ENCODE measurements at regions not wholly inside any gene's neighbourhood (a gene's known extent, or its start where the extent isn't known, plus 50 kb on each side); places are given as distances from the start of the nearest gene placed in this dataset.

DNA sequence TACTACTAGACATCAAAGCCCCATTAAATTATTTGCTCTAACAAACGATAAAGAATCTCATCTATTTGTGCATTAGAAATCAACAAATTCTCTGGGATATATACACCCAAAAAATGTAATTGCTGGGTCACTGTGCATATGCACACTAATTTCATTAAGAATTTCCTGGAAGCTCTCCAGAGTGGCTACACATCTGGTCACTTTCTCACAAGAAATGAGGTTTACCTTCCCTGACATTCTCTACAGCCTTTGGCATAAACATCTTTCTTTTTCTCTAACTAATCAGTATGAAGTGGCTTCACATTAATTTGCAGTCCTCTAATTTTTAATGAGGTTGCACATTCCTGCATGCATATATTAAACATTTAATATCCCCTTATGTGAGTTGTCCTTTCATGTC lies 150.8 kb upstream of the ANO5 start:
- Histone ChIP-seq H3K27me3 (ENCODE audit: insufficient read depth) (no peaks in the 10 kb centered on the region), H3F3A (replicated peaks; ENCODE audit: insufficient read depth) (no peaks in the 10 kb centered on the region), H3K9me2 (no peaks in the 10 kb centered on the region), H3K36me3 (replicated peaks in 1 of 2; ENCODE audit: control insufficient read depth in 1 of 2, insufficient read depth in 2 of 2, low read length in 1 of 2) (no peaks in the 10 kb centered on the region), H3K4me2 (no peak overlapping the region), H3K9me3 (no peaks in the 10 kb centered on the region), H3K27ac (ENCODE audit: low read depth in 2 of 2, low read length in 1 of 2) (no peak overlapping the region), H4K20me1 (ENCODE audit: insufficient read depth) (no peaks in the 10 kb centered on the region), H3K9ac (no peak overlapping the region), H3K4me1 (ENCODE audit: control insufficient read depth in 1 of 2, insufficient read depth in 2 of 2, low read depth in 1 of 2, low read length in 1 of 2) (no peaks in the 10 kb centered on the region), H3K79me2 (ENCODE audit: insufficient read depth) (no peaks in the 10 kb centered on the region), H3K4me3 (ENCODE audit: low read depth in 2 of 2, low read length in 1 of 2) (no peak overlapping the region), H2AFZ (ENCODE audit: low read depth) (no peak overlapping the region)
- POLR2A ChIA-PET: no interaction called here
- CTCF ChIA-PET: interaction anchor here (0.9 kb wide), 1 partner anchor 9 kb away, joined by 3 read pairs; no protein-coding TSS in a partner anchor
- no peak for DNase-seq
- 31% methylated on average over 1 of the region's 1 CpG for WGBS (ENCODE audit: low lambda C conversion rate)
- TF ChIP-seq, protein P1, sequence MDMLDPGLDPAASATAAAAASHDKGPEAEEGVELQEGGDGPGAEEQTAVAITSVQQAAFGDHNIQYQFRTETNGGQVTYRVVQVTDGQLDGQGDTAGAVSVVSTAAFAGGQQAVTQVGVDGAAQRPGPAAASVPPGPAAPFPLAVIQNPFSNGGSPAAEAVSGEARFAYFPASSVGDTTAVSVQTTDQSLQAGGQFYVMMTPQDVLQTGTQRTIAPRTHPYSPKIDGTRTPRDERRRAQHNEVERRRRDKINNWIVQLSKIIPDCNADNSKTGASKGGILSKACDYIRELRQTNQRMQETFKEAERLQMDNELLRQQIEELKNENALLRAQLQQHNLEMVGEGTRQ (IDR thresholded peaks at IDR 0.05; ENCODE audit: borderline replicate concordance, low read depth, low read length): no peak
- TF ChIP-seq GABPA (IDR thresholded peaks at IDR 0.05; ENCODE audit: low read depth) (no peak), YY1 (IDR thresholded peaks at IDR 0.05; ENCODE audit: low read depth) (no peak), RXRA (IDR thresholded peaks at IDR 0.05; ENCODE audit: borderline replicate concordance, low read depth) (no peak), FOXM1 (IDR thresholded peaks at IDR 0.05; ENCODE audit: low read depth) (no peak), MEF2A (IDR thresholded peaks at IDR 0.05; ENCODE audit: borderline replicate concordance, low read depth) (no peak), RAD21 (IDR thresholded peaks at IDR 0.05; ENCODE audit: low read length) (no peak), NRF1 (IDR thresholded peaks at IDR 0.05; ENCODE audit: low read depth, low read length) (no peak), RCOR1 (IDR thresholded peaks at IDR 0.05; ENCODE audit: low read length) (no peak), FOSL2 (IDR thresholded peaks at IDR 0.05; ENCODE audit: borderline replicate concordance, low read depth) (no peak), FOXJ3 (CRISPR knock-in tag; IDR thresholded peaks at IDR 0.05) (no peak), JUND (IDR thresholded peaks at IDR 0.05) (no peak), TAF1 (IDR thresholded peaks at IDR 0.05; ENCODE audit: borderline replicate concordance, low read depth, low read length) (no peak), CHD2 (IDR thresholded peaks at IDR 0.05; ENCODE audit: low read length, partially characterized antibody) (no peak)
- TF ChIP-seq, protein P2, sequence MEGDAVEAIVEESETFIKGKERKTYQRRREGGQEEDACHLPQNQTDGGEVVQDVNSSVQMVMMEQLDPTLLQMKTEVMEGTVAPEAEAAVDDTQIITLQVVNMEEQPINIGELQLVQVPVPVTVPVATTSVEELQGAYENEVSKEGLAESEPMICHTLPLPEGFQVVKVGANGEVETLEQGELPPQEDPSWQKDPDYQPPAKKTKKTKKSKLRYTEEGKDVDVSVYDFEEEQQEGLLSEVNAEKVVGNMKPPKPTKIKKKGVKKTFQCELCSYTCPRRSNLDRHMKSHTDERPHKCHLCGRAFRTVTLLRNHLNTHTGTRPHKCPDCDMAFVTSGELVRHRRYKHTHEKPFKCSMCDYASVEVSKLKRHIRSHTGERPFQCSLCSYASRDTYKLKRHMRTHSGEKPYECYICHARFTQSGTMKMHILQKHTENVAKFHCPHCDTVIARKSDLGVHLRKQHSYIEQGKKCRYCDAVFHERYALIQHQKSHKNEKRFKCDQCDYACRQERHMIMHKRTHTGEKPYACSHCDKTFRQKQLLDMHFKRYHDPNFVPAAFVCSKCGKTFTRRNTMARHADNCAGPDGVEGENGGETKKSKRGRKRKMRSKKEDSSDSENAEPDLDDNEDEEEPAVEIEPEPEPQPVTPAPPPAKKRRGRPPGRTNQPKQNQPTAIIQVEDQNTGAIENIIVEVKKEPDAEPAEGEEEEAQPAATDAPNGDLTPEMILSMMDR (IDR thresholded peaks at IDR 0.05): no peak

DNA sequence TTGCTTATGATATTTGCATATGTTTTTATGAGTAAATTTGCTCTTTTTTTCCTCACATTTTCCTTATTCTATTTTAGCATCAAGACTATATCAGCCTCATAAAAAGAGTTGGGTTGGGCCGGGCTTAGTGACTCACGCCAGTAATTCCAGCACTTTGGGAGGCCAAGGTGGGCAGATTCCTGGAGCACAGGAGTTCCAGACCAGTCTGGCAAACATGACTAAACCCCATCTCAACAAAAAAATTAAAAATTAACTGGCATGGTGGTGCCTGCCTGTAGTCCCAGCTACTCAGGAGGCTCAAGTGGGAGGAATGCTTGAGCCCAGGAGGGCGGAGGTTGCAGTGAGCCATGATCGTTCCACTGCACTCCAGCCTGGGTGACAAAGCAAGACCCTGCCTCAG lies 148.8 kb upstream of the ANO5 start:
- Histone ChIP-seq H4K20me1 (ENCODE audit: insufficient read depth) (no peaks in the 10 kb centered on the region), H3K4me2 (no peak overlapping the region), H3K36me3 (replicated peaks in 1 of 2; ENCODE audit: control insufficient read depth in 1 of 2, insufficient read depth in 2 of 2, low read length in 1 of 2) (no peaks in the 10 kb centered on the region), H3K9me2 (no peaks in the 10 kb centered on the region), H3K27ac (ENCODE audit: low read depth in 2 of 2, low read length in 1 of 2) (no peak overlapping the region), H3K4me3 (ENCODE audit: low read depth in 2 of 2, low read length in 1 of 2) (no peak overlapping the region), H3K27me3 (ENCODE audit: insufficient read depth) (no peaks in the 10 kb centered on the region), H3K79me2 (ENCODE audit: insufficient read depth) (no peaks in the 10 kb centered on the region), H3K4me1 (ENCODE audit: control insufficient read depth in 1 of 2, insufficient read depth in 2 of 2, low read depth in 1 of 2, low read length in 1 of 2) (no peaks in the 10 kb centered on the region), H3K9me3 (no peaks in the 10 kb centered on the region), H3F3A (replicated peaks; ENCODE audit: insufficient read depth) (no peaks in the 10 kb centered on the region), H3K9ac (no peak overlapping the region), H2AFZ (ENCODE audit: low read depth) (no peak overlapping the region)
- DNase-seq: no peak
- ChIA-PET POLR2A (no interaction called here), CTCF (no interaction called here)
- 53% methylated on average over 4 of the region's 4 CpGs for WGBS (ENCODE audit: low lambda C conversion rate)
- TF ChIP-seq, protein P1 (IDR thresholded peaks at IDR 0.05; ENCODE audit: borderline replicate concordance, low read depth, low read length): no peak
- TF ChIP-seq GABPA (IDR thresholded peaks at IDR 0.05; ENCODE audit: low read depth) (no peak), EP300 (IDR thresholded peaks at IDR 0.05; ENCODE audit: borderline replicate concordance in 1 of 2, low read depth in 1 of 2, low read length in 1 of 2) (no peak), TEAD4 (IDR thresholded peaks at IDR 0.05; ENCODE audit: borderline replicate concordance, insufficient read depth) (no peak), TAF1 (IDR thresholded peaks at IDR 0.05; ENCODE audit: borderline replicate concordance, low read depth, low read length) (no peak), SIN3A (IDR thresholded peaks at IDR 0.05; ENCODE audit: borderline replicate concordance, low read depth, low read length) (no peak), POLR2AphosphoS5 (IDR thresholded peaks at IDR 0.05; ENCODE audit: low read depth, low read length) (no peak), RCOR1 (IDR thresholded peaks at IDR 0.05; ENCODE audit: low read length) (no peak)
- TF ChIP-seq, protein P3, sequence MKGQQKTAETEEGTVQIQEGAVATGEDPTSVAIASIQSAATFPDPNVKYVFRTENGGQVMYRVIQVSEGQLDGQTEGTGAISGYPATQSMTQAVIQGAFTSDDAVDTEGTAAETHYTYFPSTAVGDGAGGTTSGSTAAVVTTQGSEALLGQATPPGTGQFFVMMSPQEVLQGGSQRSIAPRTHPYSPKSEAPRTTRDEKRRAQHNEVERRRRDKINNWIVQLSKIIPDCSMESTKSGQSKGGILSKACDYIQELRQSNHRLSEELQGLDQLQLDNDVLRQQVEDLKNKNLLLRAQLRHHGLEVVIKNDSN (IDR thresholded peaks at IDR 0.05; ENCODE audit: borderline replicate concordance, low read depth): no peak
- TF ChIP-seq, protein P4, sequence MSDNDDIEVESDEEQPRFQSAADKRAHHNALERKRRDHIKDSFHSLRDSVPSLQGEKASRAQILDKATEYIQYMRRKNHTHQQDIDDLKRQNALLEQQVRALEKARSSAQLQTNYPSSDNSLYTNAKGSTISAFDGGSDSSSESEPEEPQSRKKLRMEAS (IDR thresholded peaks at IDR 0.05; ENCODE audit: low read depth): no peak
- TF ChIP-seq, protein P5, sequence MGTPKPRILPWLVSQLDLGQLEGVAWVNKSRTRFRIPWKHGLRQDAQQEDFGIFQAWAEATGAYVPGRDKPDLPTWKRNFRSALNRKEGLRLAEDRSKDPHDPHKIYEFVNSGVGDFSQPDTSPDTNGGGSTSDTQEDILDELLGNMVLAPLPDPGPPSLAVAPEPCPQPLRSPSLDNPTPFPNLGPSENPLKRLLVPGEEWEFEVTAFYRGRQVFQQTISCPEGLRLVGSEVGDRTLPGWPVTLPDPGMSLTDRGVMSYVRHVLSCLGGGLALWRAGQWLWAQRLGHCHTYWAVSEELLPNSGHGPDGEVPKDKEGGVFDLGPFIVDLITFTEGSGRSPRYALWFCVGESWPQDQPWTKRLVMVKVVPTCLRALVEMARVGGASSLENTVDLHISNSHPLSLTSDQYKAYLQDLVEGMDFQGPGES (IDR thresholded peaks at IDR 0.05; ENCODE audit: low read depth, low read length): no peak
- TF ChIP-seq, protein P6, sequence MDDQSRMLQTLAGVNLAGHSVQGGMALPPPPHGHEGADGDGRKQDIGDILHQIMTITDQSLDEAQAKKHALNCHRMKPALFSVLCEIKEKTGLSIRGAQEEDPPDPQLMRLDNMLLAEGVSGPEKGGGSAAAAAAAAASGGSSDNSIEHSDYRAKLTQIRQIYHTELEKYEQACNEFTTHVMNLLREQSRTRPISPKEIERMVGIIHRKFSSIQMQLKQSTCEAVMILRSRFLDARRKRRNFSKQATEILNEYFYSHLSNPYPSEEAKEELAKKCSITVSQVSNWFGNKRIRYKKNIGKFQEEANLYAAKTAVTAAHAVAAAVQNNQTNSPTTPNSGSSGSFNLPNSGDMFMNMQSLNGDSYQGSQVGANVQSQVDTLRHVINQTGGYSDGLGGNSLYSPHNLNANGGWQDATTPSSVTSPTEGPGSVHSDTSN (IDR thresholded peaks at IDR 0.05): no peak
